GM13977 (cell line): ENCODE measurements at regions not wholly inside any gene's neighbourhood (a gene's known extent, or its start where the extent isn't known, plus 50 kb on each side); places are given as distances from the start of the nearest gene placed in this dataset.
"Not testable (repeated sequence)": the region's sequence is repeated elsewhere in the genome, so short reads cannot be mapped to it uniquely, and the experiment has no call there.

ENCODE experiments used
- DNase-seq: peaks from one replicate; pipeline ENCODE4 v3.0.0; 2012; ENCODE audit warnings: low spot score
- in situ Hi-C: fragments of 300-500 bp; cut with MboI; formaldehyde crosslinking; loops from one replicate; pipeline ENCODE4 v1.12.0; 2022; ENCODE audit warnings: low sequenced_read_pairs, low pct_unique_long_range_greater_than_20kb, mixed read lengths, inconsistent platforms; ENCODE audit not compliant: unreplicated experiment
- TF ChIP-seq, protein P1 (sequence below): IDR thresholded peaks from 2 replicates; pipeline ENCODE4 v1.5.1; 2012; ENCODE audit warnings: mild to moderate bottlenecking, control low read depth; ENCODE audit not compliant: insufficient read depth; ENCODE audit errors: extremely low read depth, missing control alignments

DNA sequence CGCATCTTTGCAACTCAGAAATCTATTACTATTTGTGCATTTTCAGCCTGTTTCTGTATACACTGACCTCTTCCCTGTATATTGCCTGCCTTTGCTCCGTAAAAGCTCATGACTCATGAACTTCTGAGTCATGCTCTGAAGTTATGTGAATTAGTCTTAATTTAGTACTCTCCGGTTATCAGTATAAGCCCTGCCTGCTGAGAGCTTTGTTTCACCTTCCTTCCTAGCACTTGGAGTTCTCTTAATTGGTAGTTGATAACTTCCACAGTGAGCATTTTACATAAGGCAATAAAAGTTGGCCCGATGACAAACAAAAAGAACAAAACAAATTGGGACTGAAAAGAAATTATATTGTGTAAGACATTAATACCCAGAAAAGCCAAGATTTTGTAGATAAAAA, 231.4 kb downstream of the GJA1 start:
- DNase-seq: no peak
- in situ Hi-C loops: no loop called here
- TF ChIP-seq, protein P1, sequence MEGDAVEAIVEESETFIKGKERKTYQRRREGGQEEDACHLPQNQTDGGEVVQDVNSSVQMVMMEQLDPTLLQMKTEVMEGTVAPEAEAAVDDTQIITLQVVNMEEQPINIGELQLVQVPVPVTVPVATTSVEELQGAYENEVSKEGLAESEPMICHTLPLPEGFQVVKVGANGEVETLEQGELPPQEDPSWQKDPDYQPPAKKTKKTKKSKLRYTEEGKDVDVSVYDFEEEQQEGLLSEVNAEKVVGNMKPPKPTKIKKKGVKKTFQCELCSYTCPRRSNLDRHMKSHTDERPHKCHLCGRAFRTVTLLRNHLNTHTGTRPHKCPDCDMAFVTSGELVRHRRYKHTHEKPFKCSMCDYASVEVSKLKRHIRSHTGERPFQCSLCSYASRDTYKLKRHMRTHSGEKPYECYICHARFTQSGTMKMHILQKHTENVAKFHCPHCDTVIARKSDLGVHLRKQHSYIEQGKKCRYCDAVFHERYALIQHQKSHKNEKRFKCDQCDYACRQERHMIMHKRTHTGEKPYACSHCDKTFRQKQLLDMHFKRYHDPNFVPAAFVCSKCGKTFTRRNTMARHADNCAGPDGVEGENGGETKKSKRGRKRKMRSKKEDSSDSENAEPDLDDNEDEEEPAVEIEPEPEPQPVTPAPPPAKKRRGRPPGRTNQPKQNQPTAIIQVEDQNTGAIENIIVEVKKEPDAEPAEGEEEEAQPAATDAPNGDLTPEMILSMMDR: no peak

DNA sequence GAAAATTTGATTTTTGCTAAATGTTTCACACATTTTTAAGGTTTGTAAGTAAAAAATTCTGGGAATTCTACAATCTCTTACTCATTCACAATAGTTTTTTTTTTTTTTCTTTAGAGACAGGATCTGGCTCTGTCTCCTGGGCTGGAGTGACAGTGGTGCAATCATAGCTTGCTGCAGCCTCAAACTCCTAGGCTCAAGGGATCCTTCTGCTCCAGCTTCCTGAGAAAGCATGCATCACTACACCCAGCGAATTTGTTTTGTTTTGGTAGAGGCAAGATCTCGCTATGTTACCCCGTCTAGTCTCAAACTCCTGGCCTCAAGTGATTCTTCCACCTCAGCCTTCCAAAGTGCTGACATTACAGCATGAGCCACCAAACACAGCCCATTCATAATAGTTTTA, 232.8 kb downstream of the GJA1 start:
- no peak for DNase-seq
- in situ Hi-C loops: no loop called here
- TF ChIP-seq, protein P1: no peak

DNA sequence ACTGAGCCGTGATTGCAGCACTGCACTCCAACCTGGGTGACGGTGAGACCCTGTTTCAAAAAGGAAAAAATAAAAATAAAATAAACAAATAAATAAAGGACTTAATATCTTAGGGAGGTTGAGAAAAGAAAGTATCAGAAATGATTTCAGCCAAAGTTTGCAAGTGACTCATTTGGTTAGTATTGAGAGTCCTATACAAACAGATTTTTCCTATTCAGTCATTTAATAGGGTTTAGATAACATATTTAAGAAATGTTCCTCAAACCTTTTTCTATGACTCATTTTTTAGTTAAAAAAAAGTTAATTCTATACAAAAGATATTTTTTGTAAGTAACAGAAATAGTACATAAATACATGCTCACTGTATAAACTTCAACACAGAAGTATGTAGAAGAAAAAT, 235.1 kb downstream of the GJA1 start:
- DNase-seq: no peak
- in situ Hi-C loops: no loop called here
- TF ChIP-seq, protein P1: no peak

DNA sequence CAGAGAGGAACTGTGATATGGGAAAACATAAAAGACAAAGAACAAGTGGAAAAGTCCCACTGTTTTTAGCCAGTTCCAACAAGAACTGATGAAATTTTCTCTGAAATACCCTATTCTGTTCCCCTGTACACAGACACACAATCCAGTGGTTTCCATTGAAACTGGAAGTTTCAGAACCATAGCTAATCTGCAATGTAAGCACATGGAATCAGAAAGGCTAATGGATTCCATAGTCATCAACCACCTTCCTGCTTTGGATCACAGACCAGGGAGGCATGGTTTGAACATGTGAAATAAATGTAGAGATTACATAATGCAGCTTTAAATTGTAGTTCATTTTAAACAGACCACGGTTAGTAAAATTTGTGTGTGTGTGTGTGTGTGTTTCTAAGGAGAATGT, 242.1 kb downstream of the GJA1 start:
- TF ChIP-seq, protein P1: no peak
- no peak for DNase-seq
- in situ Hi-C loops: no loop called here

DNA sequence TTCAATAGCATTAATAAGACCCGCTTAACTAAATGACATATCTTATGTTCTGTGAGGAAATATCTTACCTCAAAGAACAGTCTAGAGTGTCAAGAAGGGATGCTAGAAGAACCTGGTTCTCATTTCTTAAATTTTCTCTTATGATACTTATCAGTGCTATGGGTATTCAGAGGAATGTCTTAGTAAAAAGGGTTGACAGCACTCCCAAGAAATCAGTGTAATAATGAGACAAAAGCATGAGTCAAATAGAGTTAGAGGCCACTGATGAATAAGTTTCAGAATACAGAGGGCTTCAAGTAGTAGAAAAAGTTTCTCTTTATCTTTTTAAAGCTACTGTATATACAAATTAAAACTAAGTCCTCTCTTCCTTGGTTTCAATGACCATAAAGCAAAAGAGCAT, 242.8 kb downstream of the GJA1 start:
- no peak for DNase-seq
- in situ Hi-C loops: no loop called here
- TF ChIP-seq, protein P1: no peak

DNA sequence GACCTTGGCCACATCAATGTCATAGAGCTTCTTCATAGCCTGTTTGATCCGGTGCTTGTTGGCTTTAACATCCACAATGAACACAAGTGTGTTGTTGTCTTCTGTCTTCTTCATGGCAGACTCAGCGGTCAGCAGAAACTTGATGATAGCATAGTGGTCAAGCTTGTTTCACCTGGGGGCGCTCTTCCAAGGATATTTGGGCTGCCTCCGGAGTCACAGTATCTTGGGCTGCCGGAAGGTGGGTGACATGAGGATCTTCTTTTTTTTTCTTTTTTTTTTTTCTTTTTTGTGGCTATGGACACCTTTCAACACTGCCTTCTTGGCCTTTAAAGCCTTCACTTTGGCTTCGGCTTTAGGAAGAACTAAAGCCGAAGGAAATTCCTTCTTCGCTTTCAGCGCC, 244.6 kb downstream of the GJA1 start:
- in situ Hi-C loops: no loop called here
- TF ChIP-seq, protein P1: no peak
- DNase-seq: no peak

DNA sequence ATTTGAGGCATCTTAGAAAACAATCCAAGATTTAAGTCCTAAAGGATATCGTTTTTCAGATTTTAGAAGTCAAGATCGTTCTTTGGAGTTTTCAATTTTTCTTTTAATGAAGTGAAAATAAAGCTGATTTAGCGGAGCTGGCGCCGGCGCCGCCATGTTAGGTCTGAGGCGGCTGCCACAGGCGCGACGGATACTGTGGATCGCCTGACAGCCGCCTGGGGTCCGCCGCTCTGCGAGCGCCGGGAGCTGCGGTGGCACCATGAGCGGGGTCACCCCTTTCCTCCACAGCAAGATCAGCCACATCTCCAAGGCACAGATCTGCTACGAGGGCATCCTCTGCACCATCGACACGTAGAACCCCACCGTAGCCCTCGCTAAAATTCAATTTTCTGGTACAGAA, 247.2 kb downstream of the GJA1 start:
- TF ChIP-seq, protein P1: no peak
- in situ Hi-C loops: no loop called here
- DNase-seq: no peak

DNA sequence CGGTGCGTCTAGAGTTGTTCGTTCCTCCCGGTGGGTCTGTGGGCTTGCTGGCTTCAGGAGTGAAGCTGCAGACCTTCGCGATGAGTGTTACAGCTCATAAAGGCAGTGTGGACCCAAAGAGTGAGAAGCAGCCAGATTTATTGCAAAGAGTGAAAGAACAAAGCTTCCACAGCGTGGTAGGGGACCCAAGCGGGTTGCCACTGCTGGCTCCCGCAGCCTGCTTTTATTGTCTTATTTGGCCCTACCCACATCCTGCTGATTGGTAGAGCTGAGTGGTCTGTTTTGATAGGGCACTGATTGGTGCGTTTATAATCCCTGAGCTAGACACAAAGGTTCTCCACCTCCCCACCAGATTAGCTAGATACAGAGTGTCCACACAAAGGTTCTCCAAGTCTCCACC, 250.4 kb downstream of the GJA1 start:
- DNase-seq, in situ Hi-C loops: not testable (repeated sequence)
